ENCODE measurements at regions not wholly inside any gene's neighbourhood (a gene's known extent, or its start where the extent isn't known, plus 50 kb on each side); places are given as distances from the start of the nearest gene placed in this dataset.
"Not testable (repeated sequence)": the region's sequence is repeated elsewhere in the genome, so short reads cannot be mapped to it uniquely, and the experiment has no call there.

DNA sequence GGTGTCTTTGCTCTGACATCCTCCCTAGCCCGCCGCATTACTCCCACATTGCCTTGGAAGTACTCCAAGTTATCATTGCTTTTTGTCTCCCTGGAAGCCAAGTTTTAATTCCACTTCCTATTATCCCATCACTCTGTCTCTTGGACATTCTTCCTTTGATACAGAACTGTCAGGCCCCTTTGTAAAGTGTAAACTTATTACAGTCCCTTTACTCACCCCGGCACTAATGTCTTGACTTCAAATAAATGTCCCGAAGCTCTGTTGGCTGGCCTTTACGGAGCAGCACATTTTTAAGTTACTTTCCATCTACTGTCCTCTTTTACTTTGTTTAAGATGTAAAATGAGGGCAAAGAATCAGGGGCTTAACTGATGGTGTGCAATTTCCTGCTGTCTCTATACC, 223.5 kb upstream of the IGFBP7 start:
- no peak for DNase-seq (ENCODE audit: low read depth)

GRCh38 chr4:57331959-57332358, 221.8 kb upstream of the IGFBP7 start:
- DNase-seq (ENCODE audit: low read depth) = no peak

GRCh38 chr4:57329279-57329678, 219.1 kb upstream of the IGFBP7 start:
- no peak for DNase-seq (ENCODE audit: low read depth)

GRCh38 chr4:57324673-57325307, 214.6 kb upstream of the IGFBP7 start:
- no peak for DNase-seq (ENCODE audit: low read depth)

DNA sequence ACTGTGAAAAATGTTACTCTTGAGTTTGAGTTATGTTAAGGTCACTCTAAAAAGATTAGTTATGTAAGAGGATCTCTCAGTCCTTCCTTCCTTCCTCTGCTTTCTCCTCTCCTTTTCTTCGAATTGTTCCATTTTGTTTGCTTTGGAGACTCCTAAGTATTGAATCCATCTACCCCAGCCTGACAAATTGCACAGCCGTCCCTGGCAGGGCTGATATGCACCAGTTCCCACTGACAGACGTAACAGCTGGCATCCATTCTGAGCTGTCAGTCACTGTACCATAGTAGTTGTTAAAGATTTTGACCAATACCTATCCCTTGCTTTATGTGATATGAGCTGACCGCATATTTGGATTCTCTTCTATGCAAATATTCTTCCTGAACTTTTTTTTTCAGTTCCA, 210.7 kb upstream of the IGFBP7 start:
- no peak for DNase-seq (ENCODE audit: low read depth)

GRCh38 chr4:57320217-57320616, 210.0 kb upstream of the IGFBP7 start:
- no peak for DNase-seq (ENCODE audit: low read depth)

DNA sequence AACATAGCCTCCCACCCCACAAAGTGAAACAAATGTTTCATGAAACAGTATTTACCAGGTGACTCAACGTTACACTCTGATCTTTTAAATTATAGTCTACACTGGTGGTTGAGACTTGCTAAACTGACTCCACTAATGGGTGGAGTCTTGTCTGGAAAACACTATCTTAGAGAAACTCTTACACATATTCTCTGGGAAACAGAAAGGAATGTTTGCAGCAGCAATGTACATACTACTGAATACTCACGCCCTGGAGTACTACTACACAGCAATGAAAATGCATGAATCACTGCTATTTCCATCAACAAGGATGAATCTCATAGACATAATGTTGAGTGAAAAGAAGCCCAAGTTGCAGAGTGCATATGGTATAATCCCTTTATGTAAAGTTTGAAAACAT, 208.5 kb upstream of the IGFBP7 start:
- DNase-seq (ENCODE audit: low read depth) = no peak

DNA sequence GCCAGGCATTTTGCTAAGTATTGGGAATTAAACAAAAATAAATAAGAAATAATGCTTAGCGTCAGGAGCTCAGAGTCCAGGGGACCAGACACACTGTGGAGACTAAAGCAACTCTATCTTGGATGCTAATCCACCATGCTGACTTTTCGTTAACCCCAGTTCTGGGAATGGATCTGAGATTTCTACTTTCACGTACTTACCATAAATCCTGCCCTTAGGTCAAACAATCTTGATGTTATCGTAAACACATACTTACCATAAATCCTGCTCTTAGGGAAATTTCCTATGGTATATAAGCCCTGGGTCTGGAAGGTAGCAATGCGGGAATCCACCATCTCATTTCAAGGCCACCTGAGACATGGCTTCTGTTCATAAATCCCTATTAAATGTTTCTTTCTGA, 204.5 kb upstream of the IGFBP7 start:
- DNase-seq (ENCODE audit: low read depth) = no peak

GRCh38 chr4:57312296-57312695, 202.1 kb upstream of the IGFBP7 start:
- no peak for DNase-seq (ENCODE audit: low read depth)

DNA sequence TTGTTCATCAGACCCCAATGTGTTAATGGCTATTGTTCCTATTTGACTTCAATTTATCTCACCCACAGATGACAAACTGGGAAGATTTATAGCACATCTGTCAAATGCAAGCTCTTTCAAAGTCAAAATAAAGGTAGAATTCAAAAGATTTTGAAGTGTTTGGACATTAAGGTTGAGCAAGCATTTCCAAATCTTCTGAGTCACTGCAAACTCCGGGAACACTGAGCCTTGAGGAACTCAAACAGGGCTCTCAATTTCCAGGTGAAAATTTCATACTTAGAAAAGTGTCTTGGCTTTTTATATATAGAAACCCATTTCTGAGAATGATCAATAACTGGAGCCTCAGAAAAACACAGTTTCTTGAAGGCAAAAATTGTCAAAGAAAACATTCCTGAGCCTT, 199.5 kb upstream of the IGFBP7 start:
- no peak for DNase-seq (ENCODE audit: low read depth)

DNA sequence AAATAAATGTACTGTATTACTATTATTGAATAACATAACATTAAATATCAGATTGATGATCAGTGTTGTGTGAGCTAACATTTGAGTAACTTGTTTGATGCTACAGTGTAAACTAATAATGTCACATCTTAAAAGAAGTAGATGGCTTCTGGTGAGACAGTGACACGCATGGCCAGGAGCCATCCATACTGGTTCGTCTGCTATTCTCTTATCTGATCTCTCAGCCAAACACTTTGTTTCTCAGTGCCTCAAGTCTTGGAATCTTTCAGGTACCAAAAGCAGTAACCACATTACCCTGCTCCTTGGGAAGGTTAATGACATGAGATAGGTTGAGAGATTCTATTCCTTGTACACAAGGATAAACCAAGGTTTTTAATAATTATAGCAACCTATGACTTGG, 198.1 kb upstream of the IGFBP7 start:
- DNase-seq (ENCODE audit: low read depth) = no peak

GRCh38 chr4:57305836-57306235, 195.7 kb upstream of the IGFBP7 start:
- no peak for DNase-seq (ENCODE audit: low read depth)

DNA sequence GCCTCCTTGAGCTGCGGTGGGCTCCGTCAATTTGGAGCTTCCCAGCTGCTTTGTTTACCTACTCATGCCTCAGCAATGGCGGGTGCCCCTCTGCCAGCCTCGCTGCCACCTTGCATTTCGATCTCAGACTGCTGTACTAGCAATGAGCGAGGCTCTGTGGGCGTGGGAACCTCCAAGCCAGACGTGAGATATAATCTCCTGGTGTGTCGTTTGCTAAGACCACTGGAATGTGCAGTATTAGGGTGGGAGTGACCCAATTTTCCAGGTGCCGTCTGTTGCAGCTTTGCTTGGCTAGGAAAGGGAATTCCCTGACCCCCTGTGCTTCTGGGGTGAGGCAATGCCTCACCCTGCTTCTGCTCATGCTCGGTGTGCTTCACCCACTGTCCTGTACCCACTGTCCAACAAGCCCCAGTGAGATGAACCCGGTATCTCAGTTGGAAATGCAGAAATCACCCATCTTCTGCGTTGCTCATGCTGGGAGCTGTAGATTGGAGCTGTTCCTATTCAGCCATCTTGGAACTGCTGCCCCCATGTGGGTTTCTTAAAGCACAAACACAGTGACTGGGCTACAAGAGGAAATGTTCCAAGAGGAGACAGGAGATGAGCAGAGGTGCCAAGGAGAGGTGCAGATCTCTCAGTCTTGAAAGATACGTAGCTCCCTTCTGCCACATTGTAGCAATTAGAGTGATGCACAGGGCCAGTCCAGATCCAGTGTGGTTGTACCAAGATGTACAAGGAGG, 193.0 kb upstream of the IGFBP7 start:
- DNase-seq (ENCODE audit: low read depth) = no peak

DNA sequence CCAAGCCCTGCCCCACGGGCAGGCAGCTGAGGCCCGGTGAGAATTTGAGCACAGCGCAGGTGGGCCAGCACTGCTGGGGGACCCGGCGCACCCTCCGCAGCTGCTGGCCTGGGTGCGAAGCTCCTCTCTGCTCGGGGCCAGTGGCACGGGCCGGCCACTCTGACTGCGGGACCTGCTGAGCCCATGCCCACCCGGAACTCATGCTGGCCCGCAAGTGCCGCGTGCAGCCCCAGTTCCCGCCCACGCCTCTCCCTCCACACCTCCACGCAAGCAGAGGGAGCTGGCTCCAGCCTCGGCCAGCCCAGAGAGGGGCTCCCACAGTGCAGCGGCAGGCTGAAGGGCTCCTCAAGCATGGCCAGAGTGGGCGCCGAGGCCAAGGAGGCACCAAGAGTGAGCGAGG, 190.1 kb upstream of the IGFBP7 start:
- not testable (repeated sequence) for DNase-seq (ENCODE audit: low read depth)

- DNase-seq (ENCODE audit: low read depth) = no peak
These were observed 181.7 kb upstream of the IGFBP7 start for GRCh38 chr4:57291911-57292310.

- DNase-seq (ENCODE audit: low read depth) = no peak
These were observed 177.8 kb upstream of the IGFBP7 start for GRCh38 chr4:57287687-57288604.

DNA sequence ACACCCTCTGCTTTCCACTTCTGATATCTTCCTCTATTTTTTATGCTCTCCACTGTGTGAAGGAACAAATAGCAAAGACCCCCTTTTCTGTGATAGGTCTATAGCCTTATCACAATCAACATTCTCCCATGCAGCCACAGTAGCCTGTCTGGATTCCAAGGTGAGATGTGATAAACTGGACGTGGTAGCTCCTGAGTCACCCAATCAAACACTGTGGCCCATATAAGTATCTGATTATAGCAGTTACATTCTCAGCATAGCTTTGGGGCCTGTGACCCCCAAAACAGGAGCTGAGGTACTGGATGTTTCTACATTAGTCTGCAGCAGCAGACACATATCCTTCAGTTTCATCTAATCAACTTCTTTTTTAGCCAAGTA, 172.7 kb upstream of the IGFBP7 start:
- no peak for DNase-seq (ENCODE audit: low read depth)

- no peak for DNase-seq (ENCODE audit: low read depth)
These were observed 170.3 kb upstream of the IGFBP7 start for GRCh38 chr4:57280481-57280880.

GRCh38 chr4:57278780-57279179, 168.6 kb upstream of the IGFBP7 start:
- no peak for DNase-seq (ENCODE audit: low read depth)

GRCh38 chr4:57274082-57274481, 163.9 kb upstream of the IGFBP7 start:
- DNase-seq (ENCODE audit: low read depth) = no peak

DNA sequence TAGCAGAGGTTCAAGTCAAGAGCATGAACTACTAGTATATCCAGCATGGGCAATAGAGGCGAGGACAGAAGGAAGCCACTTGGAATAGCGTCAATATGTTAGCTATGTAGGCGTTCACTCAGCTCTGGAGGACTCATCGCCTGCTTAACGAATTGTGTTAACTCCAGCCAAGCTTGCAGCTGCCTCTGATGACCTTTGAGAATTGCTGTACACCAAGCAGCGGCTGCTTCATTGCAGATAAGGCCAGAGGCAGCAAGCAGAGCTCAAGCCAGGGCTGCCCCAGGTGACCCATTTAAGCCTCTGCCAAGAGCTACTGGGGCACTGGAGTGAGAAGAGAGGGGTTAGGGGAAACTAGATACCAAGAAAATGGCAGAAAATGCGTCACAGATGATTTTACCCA, 160.2 kb upstream of the IGFBP7 start:
- no peak for DNase-seq (ENCODE audit: low read depth)

DNA sequence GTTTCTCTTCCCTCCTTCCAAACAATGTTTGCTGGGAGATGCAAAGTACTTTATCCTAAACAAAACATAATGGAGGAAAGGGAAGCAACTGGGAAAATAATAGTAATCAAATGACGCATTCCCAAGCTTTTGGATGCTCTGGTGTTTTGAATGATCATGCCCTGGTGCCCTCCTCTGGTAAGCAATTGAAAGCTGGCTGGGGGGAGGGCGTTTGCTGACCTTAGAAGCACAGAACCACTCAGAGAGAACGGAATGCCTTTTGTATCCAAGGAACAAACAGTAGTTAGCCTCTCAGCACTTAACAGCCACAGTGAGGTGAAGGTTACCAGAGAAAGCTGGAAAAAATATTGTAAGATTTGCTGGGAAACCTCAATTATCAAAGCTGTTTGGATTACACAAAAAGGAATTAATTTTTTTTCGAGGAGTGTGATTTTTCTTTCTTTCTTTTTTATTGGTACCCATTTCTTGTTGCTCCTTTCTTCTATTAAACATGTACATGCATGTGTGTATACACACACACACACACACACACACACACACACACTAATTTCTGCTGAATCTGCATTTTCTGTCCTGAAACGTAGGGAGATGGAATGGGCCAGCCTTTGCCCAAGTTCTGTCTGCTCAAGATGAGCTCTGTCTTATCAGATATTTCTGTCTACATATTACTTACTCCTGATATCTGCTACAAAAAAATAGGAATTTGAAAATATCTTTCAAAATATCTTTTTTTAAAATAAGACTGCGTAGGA, 155.8 kb upstream of the IGFBP7 start:
- no peak for DNase-seq (ENCODE audit: low read depth)

Measured in LHCN-M2 (cell line).